ENCODE measurements at regions not wholly inside any gene's neighbourhood (a gene's known extent, or its start where the extent isn't known, plus 50 kb on each side); places are given as distances from the start of the nearest gene placed in this dataset.

GRCh38 chr5:82347201-82347865 is 69.2 kb upstream of the RPS23 start:
- TF ChIP-seq, protein P1, sequence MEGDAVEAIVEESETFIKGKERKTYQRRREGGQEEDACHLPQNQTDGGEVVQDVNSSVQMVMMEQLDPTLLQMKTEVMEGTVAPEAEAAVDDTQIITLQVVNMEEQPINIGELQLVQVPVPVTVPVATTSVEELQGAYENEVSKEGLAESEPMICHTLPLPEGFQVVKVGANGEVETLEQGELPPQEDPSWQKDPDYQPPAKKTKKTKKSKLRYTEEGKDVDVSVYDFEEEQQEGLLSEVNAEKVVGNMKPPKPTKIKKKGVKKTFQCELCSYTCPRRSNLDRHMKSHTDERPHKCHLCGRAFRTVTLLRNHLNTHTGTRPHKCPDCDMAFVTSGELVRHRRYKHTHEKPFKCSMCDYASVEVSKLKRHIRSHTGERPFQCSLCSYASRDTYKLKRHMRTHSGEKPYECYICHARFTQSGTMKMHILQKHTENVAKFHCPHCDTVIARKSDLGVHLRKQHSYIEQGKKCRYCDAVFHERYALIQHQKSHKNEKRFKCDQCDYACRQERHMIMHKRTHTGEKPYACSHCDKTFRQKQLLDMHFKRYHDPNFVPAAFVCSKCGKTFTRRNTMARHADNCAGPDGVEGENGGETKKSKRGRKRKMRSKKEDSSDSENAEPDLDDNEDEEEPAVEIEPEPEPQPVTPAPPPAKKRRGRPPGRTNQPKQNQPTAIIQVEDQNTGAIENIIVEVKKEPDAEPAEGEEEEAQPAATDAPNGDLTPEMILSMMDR (conservative IDR thresholded peaks at IDR 0.05; ENCODE audit: low read depth, low read length), result no peak
- TF ChIP-seq EZH2 (IDR thresholded peaks at IDR 0.05; ENCODE audit: borderline replicate concordance, low read depth, low read length, poor library complexity, severe bottlenecking), result no peak

Data from A673 (cell line).